H1 (cell line): ENCODE measurements at regions not wholly inside any gene's neighbourhood (a gene's known extent, or its start where the extent isn't known, plus 50 kb on each side); places are given as distances from the start of the nearest gene placed in this dataset.

Experiments used
- CTCF ChIA-PET: fragments of 300-600 bp; sonication (Branson Sonifier 250); formaldehyde crosslinking; loops from one replicate; lab custom pipeline; 2021; ENCODE audit not compliant: partially characterized antibody; lab: Charles Lee
- POLR2A ChIA-PET: fragments of 300-600 bp; sonication (Branson Sonifier 250); formaldehyde crosslinking; loops from one replicate; lab custom pipeline; 2021; ENCODE audit warnings: inconsistent platforms; ENCODE audit not compliant: partially characterized antibody; lab: Charles Lee
- DNase-seq, 2 experiments: peaks; one replicate each; pipeline versions ENCODE4 v3.0.0 to v3.0.0-alpha.2; 2010 to 2022; ENCODE audit warnings: low spot score in 2 of 2, low read depth in 1 of 2, mixed read lengths in 1 of 2
- FAIRE-seq: peaks from 2 replicates; lab custom pipeline; 2011; peaks lifted over from hg19 to GRCh38; lab: Jason Lieb, UNC
- H2AFZ ChIP-seq: 2 replicates; pipeline ENCODE4 v1.8.1; 2012; ENCODE audit warnings: low read length, inconsistent platforms
- H2AK5ac ChIP-seq: 2 replicates; pipeline ENCODE4 v1.6.1; 2013; ENCODE audit warnings: low read depth, low read length
- H2BK120ac ChIP-seq: replicated peaks from 2 replicates; pipeline ENCODE3; 2013; ENCODE audit warnings: low read depth, low read length, inconsistent platforms
- H2BK12ac ChIP-seq: 2 replicates; pipeline ENCODE4 v1.6.1; 2013; ENCODE audit warnings: low read depth, low read length
- H2BK15ac ChIP-seq: 2 replicates; pipeline ENCODE4 v1.6.1; 2013; ENCODE audit warnings: low read length
- H2BK20ac ChIP-seq: 2 replicates; pipeline ENCODE4 v1.6.1; 2013; ENCODE audit warnings: low read length
- H2BK5ac ChIP-seq: 2 replicates; pipeline ENCODE4 v1.6.1; 2013; ENCODE audit warnings: low read depth, low read length
- H3K14ac ChIP-seq: 2 replicates; pipeline ENCODE4 v1.6.1; 2013; ENCODE audit warnings: inconsistent platforms; ENCODE audit not compliant: insufficient read length
- H3K18ac ChIP-seq: 2 replicates; pipeline ENCODE4 v1.6.1; 2013; ENCODE audit warnings: low read length; ENCODE audit errors: extremely low read depth
- H3K23ac ChIP-seq: 2 replicates; pipeline ENCODE4 v1.6.1; 2013; ENCODE audit warnings: inconsistent platforms; ENCODE audit not compliant: insufficient read length
- H3K23me2 ChIP-seq: 2 replicates; pipeline ENCODE4 v1.6.1; 2013; ENCODE audit warnings: low read depth, low read length
- H3K27ac ChIP-seq: 2 replicates; pipeline ENCODE4 v1.6.1; 2011; ENCODE audit warnings: low read depth, low read length, inconsistent platforms
- H3K27me3 ChIP-seq, 4 experiments: replicated peaks in 1 of 4; 1 replicate in 1 of 4; 2 replicates in 3 of 4; pipeline versions ENCODE4 v1.6.1 to v1.8.1; 2011 to 2013; ENCODE audit warnings: low read length in 3 of 4, mild to moderate bottlenecking in 3 of 4, inconsistent platforms in 2 of 4, mixed read lengths in 2 of 4, moderate library complexity in 1 of 4; ENCODE audit not compliant: control insufficient read depth in 3 of 4, insufficient read depth in 3 of 4; ENCODE audit errors: extremely low read depth in 1 of 4
- H3K36me3 ChIP-seq, 4 experiments: 2 replicates each; pipeline versions ENCODE4 v1.6.1 to v1.8.1; 2011 to 2013; ENCODE audit warnings: mild to moderate bottlenecking in 4 of 4, low read length in 3 of 4, moderate library complexity in 2 of 4, control low read depth in 1 of 4, inconsistent platforms in 1 of 4; ENCODE audit not compliant: insufficient read depth in 4 of 4, control insufficient read depth in 2 of 4
- H3K4ac ChIP-seq: replicated peaks from 2 replicates; pipeline ENCODE3; 2013; ENCODE audit warnings: low read length, low read depth, mixed read lengths, inconsistent platforms; ENCODE audit not compliant: insufficient read length
- H3K4me1 ChIP-seq, 4 experiments: replicated peaks in 1 of 4; 1 replicate in 1 of 4; 2 replicates in 3 of 4; pipeline versions ENCODE4 v1.6.1 to v1.8.1; 2011 to 2013; ENCODE audit warnings: low read length in 3 of 4, inconsistent platforms in 2 of 4, mixed read lengths in 1 of 4; ENCODE audit not compliant: insufficient read depth in 4 of 4, control insufficient read depth in 3 of 4
- H3K4me2 ChIP-seq, 2 experiments: 2 replicates each; pipeline versions ENCODE4 v1.6.1 to v1.8.1; 2011 to 2013; ENCODE audit warnings: low read depth in 2 of 2, low read length in 2 of 2, control low read depth in 1 of 2, inconsistent platforms in 1 of 2, mild to moderate bottlenecking in 1 of 2; ENCODE audit not compliant: insufficient read depth in 1 of 2
- H3K4me3 ChIP-seq, 4 experiments: fragments of 200-600, 300-600 bp in 1 of 4; sonication (generic), shearing (Covaris generic), sonication (Bioruptor Twin) in 1 of 4; 2 replicates each; pipeline versions ENCODE4 v1.5.1 to v1.8.1; 2011 to 2016; ENCODE audit warnings: low read length in 4 of 4, low read depth in 3 of 4, control low read depth in 2 of 4, inconsistent platforms in 2 of 4, mild to moderate bottlenecking in 2 of 4, mixed read lengths in 1 of 4, moderate library complexity in 1 of 4; ENCODE audit not compliant: insufficient read depth in 2 of 4; ENCODE audit errors: extremely low read depth in 1 of 4
- H3K56ac ChIP-seq: replicated peaks from 2 replicates; pipeline ENCODE3; 2013; ENCODE audit warnings: low read depth, mild to moderate bottlenecking, mixed read lengths, low read length, inconsistent platforms; ENCODE audit not compliant: insufficient read length
- H3K79me1 ChIP-seq: 2 replicates; pipeline ENCODE4 v1.6.1; 2013; ENCODE audit warnings: low read depth, low read length, control low read depth
- H3K79me2 ChIP-seq, 2 experiments: 2 replicates each; pipeline versions ENCODE4 v1.6.1 to v1.8.1; 2012 to 2013; ENCODE audit warnings: low read length in 2 of 2, mild to moderate bottlenecking in 2 of 2, inconsistent platforms in 1 of 2; ENCODE audit not compliant: insufficient read depth in 2 of 2, control insufficient read depth in 1 of 2
- H3K9ac ChIP-seq, 4 experiments: replicated peaks in 1 of 4; 1 replicate in 1 of 4; 2 replicates in 3 of 4; pipeline versions ENCODE4 v1.6.1 to v1.8.1; 2011 to 2013; ENCODE audit warnings: low read depth in 3 of 4, low read length in 3 of 4, control low read depth in 2 of 4, mild to moderate bottlenecking in 2 of 4, moderate library complexity in 2 of 4, inconsistent platforms in 1 of 4; ENCODE audit errors: extremely low read depth in 1 of 4
- H3K9me3 ChIP-seq, 2 experiments: 2 replicates each; pipeline versions ENCODE4 v1.6.1 to v1.8.1; 2012 to 2013; ENCODE audit warnings: mild to moderate bottlenecking in 2 of 2, moderate library complexity in 2 of 2, control low read depth in 1 of 2, inconsistent platforms in 1 of 2, low read depth in 1 of 2, low read length in 1 of 2, mixed read lengths in 1 of 2; ENCODE audit not compliant: insufficient read depth in 2 of 2
- H4K20me1 ChIP-seq, 2 experiments: replicated peaks in 1 of 2; 2 replicates each; pipeline versions ENCODE3 to v1.8.1; 2011 to 2013; ENCODE audit warnings: inconsistent platforms in 2 of 2, low read length in 2 of 2, mild to moderate bottlenecking in 1 of 2; ENCODE audit not compliant: insufficient read depth in 2 of 2, control insufficient read depth in 1 of 2
- H4K5ac ChIP-seq: 2 replicates; pipeline ENCODE4 v1.6.1; 2013; ENCODE audit warnings: low read length, low read depth, mixed read lengths, inconsistent platforms; ENCODE audit not compliant: insufficient read length
- H4K8ac ChIP-seq: 2 replicates; pipeline ENCODE4 v1.8.0; 2013; ENCODE audit warnings: mild to moderate bottlenecking, moderate library complexity, low read length, inconsistent platforms; ENCODE audit not compliant: insufficient read depth; ENCODE audit errors: extremely low read depth
- H4K91ac ChIP-seq: replicated peaks from 2 replicates; pipeline ENCODE3; 2013; ENCODE audit warnings: low read length, mixed read lengths, inconsistent platforms; ENCODE audit not compliant: insufficient read length
- CEBPB ChIP-seq: IDR thresholded peaks from 2 replicates; pipeline ENCODE4 v1.6.1; 2012; ENCODE audit warnings: low read depth, low read length
- CREB1 ChIP-seq: IDR thresholded peaks from 2 replicates; pipeline ENCODE4 v1.6.1; 2012; ENCODE audit warnings: inconsistent platforms
- POLR2A ChIP-seq, 2 experiments: IDR thresholded peaks; 1 replicate in 1 of 2; 2 replicates in 1 of 2; pipeline ENCODE4 v1.6.1; 2011; ENCODE audit warnings: low read depth in 2 of 2, low read length in 2 of 2, mild to moderate bottlenecking in 2 of 2; ENCODE audit errors: control extremely low read depth in 1 of 2
- WGBS, 2 experiments: shearing (Covaris generic) in 1 of 2; methylation state at CpG; one replicate each; pipeline versions ENCODE4 v1.1.6 to v1.1.7; 2013 to 2015; ENCODE audit warnings: low lambda C conversion rate in 2 of 2, mixed read lengths in 2 of 2, inconsistent platforms in 1 of 2, low coverage in 1 of 2, missing lambda C conversion rate in 1 of 2; ENCODE audit not compliant: insufficient replicate concordance in 2 of 2, insufficient coverage in 1 of 2, insufficient read length in 1 of 2; ENCODE audit errors: extremely low coverage in 1 of 2, missing lambda C conversion rate in 1 of 2; 5-methylcytosine and 5-hydroxymethylcytosine counted together

GRCh38 chr1:157274698-157275534 lies 136.7 kb upstream of the ETV3 start:
- ChIA-PET CTCF (interaction anchor here (1.0 to 1.7 kb wide), 4 partner anchors 70 to 221 kb away, joined by 3 to 7 read pairs (median 4); no protein-coding TSS in a partner anchor), POLR2A (interaction anchor here (1.3 kb wide), 1 partner anchor 35 kb away, joined by 4 read pairs; no protein-coding TSS in a partner anchor)
- Histone ChIP-seq H2AK5ac (peak overlapping the region; percentile 24; the same call in 1 of the 2 replicates), H3K4me3 (peak overlapping the region in 1 of 4 experiments; percentile 55; a peak in 1 of 8 replicates), H2BK120ac (no peak overlapping the region), H3K56ac (no peak overlapping the region), H3K23ac (no peak overlapping the region), H4K91ac (no peak overlapping the region), H2BK5ac (no peak overlapping the region), H3K4ac (no peak overlapping the region), H3K9me3 (no peaks in the 10 kb centered on the region), H2BK12ac (0 out of 2 replicates have a peak overlapping the region, but pooled peaks have one; percentile 50), H4K8ac (no peak overlapping the region), H3K18ac (peak overlapping the region; percentile 62), H3K4me2 (peak overlapping the region in 1 of 2 experiments; percentile 88; a peak in 2 of 4 replicates), H3K79me1 (no peaks in the 10 kb centered on the region), H3K27ac (no peak overlapping the region), H3K36me3 (no peaks in the 10 kb centered on the region), H3K27me3 (peaks cover 5 to 14% (median 10%) of the 10 kb centered on the region in 4 experiments; a peak in 5 of 7 replicates), H4K5ac (no peak overlapping the region), H3K79me2 (no peaks in the 10 kb centered on the region), H3K23me2 (peaks cover 18% of the 10 kb centered on the region; the same call in 1 of the 2 replicates), H3K4me1 (peaks cover 0 to 14% (median 8%) of the 10 kb centered on the region in 4 experiments; a peak in 6 of 7 replicates), H2BK15ac (no peak overlapping the region), H2AFZ (no peak overlapping the region), H2BK20ac (0 out of 2 replicates have a peak overlapping the region, but pooled peaks have one; percentile 21), H3K9ac (no peak overlapping the region), H4K20me1 (no peaks in the 10 kb centered on the region), H3K14ac (no peak overlapping the region)
- FAIRE-seq: no peak
- DNase-seq: no peak
- 79 to 100% methylated on average over 1 to 8 of the region's 8 CpGs for WGBS, 2 experiments
- no peak for TF ChIP-seq CREB1
- peak; percentile 59; the same call in 1 of the 2 replicates for TF ChIP-seq CEBPB
- no peak for TF ChIP-seq POLR2A (IDR thresholded peaks at IDR 0.05; ENCODE audit: control extremely low read depth in 1 of 2, low read depth in 2 of 2, low read length in 2 of 2)
